Peyer's patch (tissue), 4 donors: ENCODE measurements at regions not wholly inside any gene's neighbourhood (a gene's known extent, or its start where the extent isn't known, plus 50 kb on each side); places are given as distances from the start of the nearest gene placed in this dataset.
"Not testable (repeated sequence)": the region's sequence is repeated elsewhere in the genome, so short reads cannot be mapped to it uniquely, and the experiment has no call there.

Experiments
- DNase-seq, 3 donors: peaks; one replicate each; pipeline ENCODE4 v3.0.0-alpha.2; 2017 to 2019
- H3K27ac ChIP-seq, 4 donors: fragments of 200-600 bp; sonication (generic); one replicate each; pipeline ENCODE4 v1.5.1; 2016 to 2019
- H3K27me3 ChIP-seq, 2 donors: fragments of 200-600 bp; sonication (generic); one replicate each; pipeline ENCODE4 v1.5.1; 2019
- H3K36me3 ChIP-seq, 3 donors: fragments of 200-600 bp; sonication (generic); one replicate each; pipeline ENCODE4 v1.5.1; 2016 to 2019
- H3K4me1 ChIP-seq, 4 donors: fragments of 200-600 bp; sonication (generic); one replicate each; pipeline ENCODE4 v1.5.1; 2016 to 2019
- H3K4me3 ChIP-seq, 4 donors: fragments of 200-600 bp; sonication (generic); 1 replicate in 3 of 4; 2 replicates in 1 of 4; pipeline ENCODE4 v1.5.1; 2016 to 2019; ENCODE audit warnings: mild to moderate bottlenecking in 1 of 4
- H3K9me3 ChIP-seq, 4 donors: fragments of 200-600 bp; sonication (generic); one replicate each; pipeline ENCODE4 v1.5.1; 2016 to 2019; ENCODE audit warnings: mild to moderate bottlenecking in 1 of 4
- POLR2A ChIP-seq, 2 donors: fragments of 450-650 bp; IDR thresholded peaks; one replicate each; pipeline ENCODE4 v1.5.1; 2017; ENCODE audit warnings: antibody characterized with exemption in 2 of 2, mild to moderate bottlenecking in 2 of 2, moderate library complexity in 2 of 2
- TF ChIP-seq, protein P1 (sequence below), 6 experiments: fragments of 450-650 bp in 4 of 6; fragments of 200-600 bp in 2 of 6; sonication (generic) in 1 of 6; IDR thresholded peaks; one replicate each; pipeline ENCODE4 v1.5.1; 2017 to 2019; ENCODE audit warnings: antibody characterized with exemption in 6 of 6, mild to moderate bottlenecking in 3 of 6, moderate library complexity in 1 of 6

GRCh38 chr13:88824218-88824617, 1153.0 kb downstream of the SLITRK5 start:
- DNase-seq, result no peak
- no peaks in the 10 kb centered on the region for H3K27me3 ChIP-seq
- no peaks in the 10 kb centered on the region for H3K4me1 ChIP-seq
- TF ChIP-seq POLR2A (IDR thresholded peaks at IDR 0.05), result no peak
- TF ChIP-seq, protein P1, sequence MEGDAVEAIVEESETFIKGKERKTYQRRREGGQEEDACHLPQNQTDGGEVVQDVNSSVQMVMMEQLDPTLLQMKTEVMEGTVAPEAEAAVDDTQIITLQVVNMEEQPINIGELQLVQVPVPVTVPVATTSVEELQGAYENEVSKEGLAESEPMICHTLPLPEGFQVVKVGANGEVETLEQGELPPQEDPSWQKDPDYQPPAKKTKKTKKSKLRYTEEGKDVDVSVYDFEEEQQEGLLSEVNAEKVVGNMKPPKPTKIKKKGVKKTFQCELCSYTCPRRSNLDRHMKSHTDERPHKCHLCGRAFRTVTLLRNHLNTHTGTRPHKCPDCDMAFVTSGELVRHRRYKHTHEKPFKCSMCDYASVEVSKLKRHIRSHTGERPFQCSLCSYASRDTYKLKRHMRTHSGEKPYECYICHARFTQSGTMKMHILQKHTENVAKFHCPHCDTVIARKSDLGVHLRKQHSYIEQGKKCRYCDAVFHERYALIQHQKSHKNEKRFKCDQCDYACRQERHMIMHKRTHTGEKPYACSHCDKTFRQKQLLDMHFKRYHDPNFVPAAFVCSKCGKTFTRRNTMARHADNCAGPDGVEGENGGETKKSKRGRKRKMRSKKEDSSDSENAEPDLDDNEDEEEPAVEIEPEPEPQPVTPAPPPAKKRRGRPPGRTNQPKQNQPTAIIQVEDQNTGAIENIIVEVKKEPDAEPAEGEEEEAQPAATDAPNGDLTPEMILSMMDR (IDR thresholded peaks at IDR 0.05), result no peak
- H3K27ac ChIP-seq, result no peak overlapping the region
- no peaks in the 10 kb centered on the region for H3K9me3 ChIP-seq
- H3K4me3 ChIP-seq, result no peak overlapping the region
- H3K36me3 ChIP-seq, result no peaks in the 10 kb centered on the region

GRCh38 chr13:88840085-88840484, 1168.9 kb downstream of the SLITRK5 start:
- H3K9me3 ChIP-seq, result no peaks in the 10 kb centered on the region
- H3K36me3 ChIP-seq, result no peaks in the 10 kb centered on the region
- no peaks in the 10 kb centered on the region for H3K27me3 ChIP-seq
- no peaks in the 10 kb centered on the region for H3K4me1 ChIP-seq
- DNase-seq, result no peak
- no peak overlapping the region for H3K27ac ChIP-seq
- TF ChIP-seq POLR2A (IDR thresholded peaks at IDR 0.05), result no peak
- H3K4me3 ChIP-seq, result no peak overlapping the region

DNA sequence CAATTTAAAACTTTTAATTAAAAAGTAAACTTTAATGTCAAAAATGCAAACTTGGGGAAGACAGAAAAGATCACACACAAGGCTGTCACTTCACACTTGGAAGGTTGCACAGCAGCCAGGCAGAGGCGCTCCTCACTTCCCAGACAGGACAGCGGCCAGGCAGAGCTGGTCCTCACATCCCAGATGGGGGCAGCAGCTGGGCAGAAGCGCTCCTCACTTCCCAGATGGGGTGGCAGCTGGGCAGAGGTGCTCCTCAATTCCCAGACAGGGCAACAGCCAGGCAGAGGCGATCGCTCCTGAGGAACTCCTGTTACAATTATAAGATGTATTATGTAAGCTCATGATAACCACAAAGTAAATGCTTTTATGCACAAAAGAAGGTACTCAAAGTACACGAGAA, 1181.1 kb downstream of the SLITRK5 start:
- H3K27me3 ChIP-seq, H3K9me3 ChIP-seq, H3K4me3 ChIP-seq, H3K36me3 ChIP-seq, H3K4me1 ChIP-seq, DNase-seq, H3K27ac ChIP-seq: not testable (repeated sequence)

DNA sequence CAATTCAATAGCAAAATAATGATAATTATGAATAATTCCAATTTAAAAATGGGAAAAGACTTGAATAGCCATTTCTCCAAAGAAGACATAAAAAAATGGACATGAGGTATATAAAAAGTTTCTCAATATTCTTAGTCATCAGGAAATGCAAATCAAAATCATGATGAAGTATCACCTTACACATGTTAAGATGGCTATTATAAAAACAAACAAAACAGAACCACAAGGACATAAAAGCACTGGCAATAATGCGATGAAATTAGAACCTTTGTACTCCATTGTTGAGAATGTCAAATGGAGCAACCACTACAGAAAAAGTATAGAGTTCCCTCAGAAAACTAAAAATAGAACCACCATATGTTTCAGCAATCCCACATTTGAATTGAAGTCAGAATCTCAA, 1186.1 kb downstream of the SLITRK5 start:
- H3K4me1 ChIP-seq, result no peaks in the 10 kb centered on the region
- no peak overlapping the region for H3K4me3 ChIP-seq
- no peaks in the 10 kb centered on the region for H3K9me3 ChIP-seq
- no peak for DNase-seq
- TF ChIP-seq, protein P1 (IDR thresholded peaks at IDR 0.05), result no peak
- no peak for TF ChIP-seq POLR2A (IDR thresholded peaks at IDR 0.05)
- H3K27ac ChIP-seq, result no peak overlapping the region
- no peaks in the 10 kb centered on the region for H3K36me3 ChIP-seq
- H3K27me3 ChIP-seq, result no peaks in the 10 kb centered on the region

GRCh38 chr13:88862095-88862620, 1191.0 kb downstream of the SLITRK5 start:
- H3K9me3 ChIP-seq, result no peaks in the 10 kb centered on the region
- no peak overlapping the region for H3K4me3 ChIP-seq
- no peaks in the 10 kb centered on the region for H3K4me1 ChIP-seq
- H3K27ac ChIP-seq, result no peak overlapping the region
- H3K27me3 ChIP-seq, result no peaks in the 10 kb centered on the region
- no peak for DNase-seq
- H3K36me3 ChIP-seq, result no peaks in the 10 kb centered on the region
- TF ChIP-seq, protein P1 (IDR thresholded peaks at IDR 0.05), result no peak
- TF ChIP-seq POLR2A (IDR thresholded peaks at IDR 0.05), result no peak

- TF ChIP-seq, protein P1 (IDR thresholded peaks at IDR 0.05), result no peak
- TF ChIP-seq POLR2A (IDR thresholded peaks at IDR 0.05), result no peak
Observed at GRCh38 chr13:88863116-88863515, 1191.9 kb downstream of the SLITRK5 start.

DNA sequence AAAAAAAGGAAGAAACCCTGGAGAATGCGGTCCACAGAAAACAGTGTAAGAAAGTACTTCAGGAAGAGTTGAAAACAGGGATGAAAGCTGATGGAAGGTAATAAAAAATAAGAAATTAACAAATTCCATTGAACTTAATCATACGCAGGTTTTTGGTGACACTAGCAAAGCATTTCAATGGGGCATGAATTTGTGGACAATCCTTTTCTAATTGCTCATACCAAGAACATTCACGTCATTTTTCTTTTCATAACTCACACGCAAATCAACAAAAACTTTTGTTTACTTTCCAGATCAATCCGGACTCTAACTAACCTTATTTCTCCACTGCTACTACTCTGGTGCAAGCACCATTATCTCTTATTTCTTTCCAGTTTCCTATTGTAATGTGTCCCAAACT, 1195.0 kb downstream of the SLITRK5 start:
- TF ChIP-seq POLR2A (IDR thresholded peaks at IDR 0.05), result no peak
- TF ChIP-seq, protein P1 (IDR thresholded peaks at IDR 0.05), result no peak
- H3K4me1 ChIP-seq, result no peaks in the 10 kb centered on the region

More at GRCh38 chr13:88863116-88863515, 1191.9 kb downstream of the SLITRK5 start:
- no peaks in the 10 kb centered on the region for H3K27me3 ChIP-seq
- H3K27ac ChIP-seq, result no peak overlapping the region
- H3K9me3 ChIP-seq, result no peaks in the 10 kb centered on the region
- H3K4me1 ChIP-seq, result no peaks in the 10 kb centered on the region
- DNase-seq, result no peak
- no peak overlapping the region for H3K4me3 ChIP-seq
- H3K36me3 ChIP-seq, result no peaks in the 10 kb centered on the region

More for the DNA sequence above, 1195.0 kb downstream of the SLITRK5 start:
- H3K36me3 ChIP-seq, result no peaks in the 10 kb centered on the region
- no peaks in the 10 kb centered on the region for H3K9me3 ChIP-seq
- no peak overlapping the region for H3K27ac ChIP-seq
- no peak for DNase-seq
- no peak overlapping the region for H3K4me3 ChIP-seq
- no peaks in the 10 kb centered on the region for H3K27me3 ChIP-seq
